HG03432 (cell line): ENCODE measurements at regions not wholly inside any gene's neighbourhood (a gene's known extent, or its start where the extent isn't known, plus 50 kb on each side); places are given as distances from the start of the nearest gene placed in this dataset.

Experiments used
- ATAC-seq: cut with Tn5 transposase; IDR thresholded peaks from one replicate; pipeline ENCODE4 v1.9.1; 2021; ENCODE audit warnings: mild to moderate bottlenecking, moderate library complexity; ENCODE audit not compliant: unreplicated experiment

- no peak for ATAC-seq
Measured at GRCh38 chr10:104574838-104575237, 66.3 kb upstream of the SORCS3 start.

DNA sequence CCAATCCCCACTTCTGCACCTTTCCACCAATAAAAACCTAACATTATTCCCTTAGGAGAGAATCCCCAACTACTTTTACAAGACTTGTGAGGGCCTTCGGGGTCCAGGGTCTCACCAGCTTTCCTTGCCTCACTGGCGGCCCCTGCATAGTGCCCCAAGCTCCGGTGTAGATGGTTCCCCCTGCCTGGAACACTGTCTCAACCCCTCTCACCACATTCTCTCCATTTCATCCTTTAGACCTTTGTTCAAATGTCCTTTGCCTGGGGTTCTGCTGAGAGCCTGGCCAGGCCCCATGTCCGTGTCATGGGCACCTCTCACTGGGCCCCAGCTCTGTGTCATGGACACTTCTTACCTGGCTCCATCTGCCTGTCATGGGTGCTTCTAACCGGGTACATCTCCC, 64.5 kb upstream of the SORCS3 start:
- no peak for ATAC-seq

GRCh38 chr10:104577163-104577562, 63.9 kb upstream of the SORCS3 start:
- ATAC-seq, result no peak

GRCh38 chr10:104577861-104578521, 63.1 kb upstream of the SORCS3 start:
- no peak for ATAC-seq

DNA sequence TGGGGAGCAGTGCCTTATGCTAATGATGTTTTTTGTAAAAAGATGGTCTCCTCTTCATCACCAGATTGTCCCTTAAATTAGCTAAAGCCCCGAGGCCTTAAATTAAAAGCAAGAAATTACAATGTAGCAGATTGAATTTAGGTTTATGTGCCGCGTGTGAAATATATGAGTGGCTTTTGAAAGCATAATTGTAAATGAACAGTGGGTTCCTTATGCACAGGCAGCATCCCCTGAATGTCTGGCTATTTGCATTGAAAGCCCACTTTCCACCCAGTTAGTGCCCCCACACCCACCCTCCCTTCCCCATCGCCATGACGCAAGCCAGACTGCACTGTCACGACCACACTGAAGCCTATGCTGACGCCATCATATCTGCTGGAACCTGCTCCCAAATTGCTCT, 62.4 kb upstream of the SORCS3 start:
- no peak for ATAC-seq

- no peak for ATAC-seq
Measured at GRCh38 chr10:104579136-104579535, 62.0 kb upstream of the SORCS3 start.

DNA sequence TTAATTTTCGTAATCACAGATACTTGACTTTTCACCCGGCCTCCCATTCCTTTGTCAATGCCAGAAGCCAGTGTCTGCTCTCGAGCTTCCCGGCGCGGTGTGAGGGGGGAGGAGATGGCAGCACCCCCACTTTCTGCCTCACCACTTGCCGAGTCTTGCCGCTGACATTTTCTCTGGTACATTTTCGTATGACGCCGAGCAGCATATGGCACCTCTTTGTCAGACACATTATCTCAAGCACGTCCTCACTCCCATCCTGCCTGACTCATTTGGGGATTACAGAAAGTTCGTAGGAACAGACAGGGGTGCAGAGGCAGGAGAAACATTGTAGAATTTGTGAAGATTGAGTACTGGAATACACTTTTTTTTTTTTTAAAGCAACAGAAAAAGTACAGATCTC, 60.8 kb upstream of the SORCS3 start:
- ATAC-seq, result no peak

DNA sequence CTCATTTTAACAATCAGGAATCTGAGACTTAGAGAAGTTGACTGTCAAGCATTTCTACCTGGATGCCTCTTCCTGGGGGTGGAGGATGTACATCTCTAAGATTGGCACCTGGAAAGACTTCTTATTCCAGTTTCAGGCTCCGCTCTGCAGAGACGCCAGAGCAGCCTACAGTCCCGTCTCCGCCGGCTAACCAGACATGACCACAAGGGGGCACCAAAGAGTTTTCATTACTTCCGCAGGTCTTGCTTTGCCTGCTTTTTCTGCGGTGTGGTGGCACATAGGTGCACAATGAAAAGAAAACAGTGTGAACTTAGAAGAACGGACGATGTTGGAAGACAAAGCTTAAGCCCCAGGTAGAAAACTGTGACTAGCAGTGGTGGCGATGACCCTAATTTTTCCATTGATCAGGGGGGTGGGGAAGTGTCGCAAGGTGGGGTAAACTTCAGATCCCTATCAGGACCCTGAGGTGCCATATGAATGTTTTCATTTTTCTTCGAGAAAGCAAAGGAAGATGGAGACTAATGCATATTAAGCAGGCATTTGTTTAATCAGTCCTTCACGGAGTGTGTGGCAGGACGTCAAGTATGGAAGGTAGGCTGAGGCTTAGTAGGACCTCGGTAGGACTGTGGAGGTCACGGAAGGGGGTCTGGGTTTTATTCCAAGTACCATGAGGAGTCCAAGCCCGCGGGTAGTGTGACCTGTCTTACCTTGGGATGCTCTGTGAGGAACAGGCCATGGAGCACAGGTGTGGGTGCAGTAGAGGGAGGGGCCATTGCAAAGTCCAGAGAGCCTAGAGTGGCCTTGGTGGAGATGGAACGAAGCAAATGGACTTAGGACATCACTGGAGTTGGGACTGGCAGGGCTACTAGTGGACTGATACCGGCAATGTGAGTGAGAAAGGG, 60.1 kb upstream of the SORCS3 start:
- ATAC-seq, result peak; percentile 83

- no peak for ATAC-seq
Measured at GRCh38 chr10:104581884-104582601, 59.0 kb upstream of the SORCS3 start.

- peak; percentile 52 for ATAC-seq
Measured at GRCh38 chr10:104582602-104582951, 58.5 kb upstream of the SORCS3 start.

GRCh38 chr10:104582966-104583365, 58.1 kb upstream of the SORCS3 start:
- ATAC-seq, result no peak

- no peak for ATAC-seq
Measured at GRCh38 chr10:104584541-104584940, 56.5 kb upstream of the SORCS3 start.

GRCh38 chr10:104587751-104588150, 53.3 kb upstream of the SORCS3 start:
- ATAC-seq, result no peak

DNA sequence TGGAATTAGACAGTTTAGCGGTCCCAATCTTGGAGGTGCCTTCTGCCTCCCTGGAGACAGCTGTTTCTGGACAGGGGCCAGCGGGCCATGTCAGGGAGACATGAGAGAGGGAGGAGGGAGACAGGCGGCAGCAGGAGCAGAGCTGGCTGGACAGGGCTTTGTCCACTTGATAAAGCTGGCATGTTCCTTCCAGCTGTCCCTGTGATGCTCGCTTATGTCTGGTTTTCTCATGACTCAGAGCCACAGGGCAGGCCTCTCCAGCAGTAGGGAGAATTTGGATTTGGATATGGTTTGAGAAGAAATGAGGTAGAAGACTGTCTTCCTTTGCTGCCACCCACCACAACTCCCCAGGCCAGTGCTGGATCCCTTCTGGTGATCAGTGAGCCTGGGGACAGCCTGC, 51.7 kb upstream of the SORCS3 start:
- ATAC-seq, result no peak

DNA sequence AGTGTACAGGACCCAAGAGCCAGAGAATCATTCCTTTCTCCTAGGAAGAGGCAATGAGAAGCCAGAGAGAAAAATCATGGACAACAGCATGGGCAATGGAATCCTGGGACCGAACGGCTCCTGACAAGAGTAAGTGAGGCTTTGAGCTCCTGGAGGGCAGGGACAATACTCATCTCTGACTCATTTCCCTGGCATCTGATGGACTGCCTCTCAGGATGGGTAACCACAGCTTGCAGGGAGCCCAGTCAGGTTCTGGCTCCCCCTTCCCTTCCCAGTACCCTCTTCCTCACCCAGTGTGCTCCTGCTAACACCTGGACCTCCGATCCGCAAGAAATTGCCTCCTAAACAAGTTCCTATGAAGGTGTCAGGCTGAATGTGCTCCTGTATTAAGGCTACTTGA, 51.2 kb upstream of the SORCS3 start:
- no peak for ATAC-seq
